BJ (cell line): ENCODE measurements at regions not wholly inside any gene's neighbourhood (a gene's known extent, or its start where the extent isn't known, plus 50 kb on each side); places are given as distances from the start of the nearest gene placed in this dataset.

ENCODE experiments used
- CTCF ChIA-PET: fragments of 350-600 bp; formaldehyde crosslinking; extraction: SDS; loops from one replicate; lab custom pipeline; 2021; ENCODE audit warnings: antibody characterized with exemption, inconsistent platforms; lab: Yijun Ruan, JAX
- POLR2A ChIA-PET: fragments of 300-600 bp; sonication (Branson Sonifier 250); formaldehyde crosslinking; extraction: SDS; loops from one replicate; lab custom pipeline; 2021; ENCODE audit warnings: antibody characterized with exemption; lab: Charles Lee
- DNase-seq: peaks from one replicate; pipeline ENCODE4 v3.0.0-alpha.2; 2011; ENCODE audit warnings: low read depth
- H3K27me3 ChIP-seq: 2 replicates; pipeline ENCODE4 v1.6.0; 2011; ENCODE audit warnings: low read length; ENCODE audit not compliant: control insufficient read depth, insufficient read depth
- H3K36me3 ChIP-seq: 2 replicates; pipeline ENCODE4 v1.5.1; 2011; ENCODE audit warnings: low read length; ENCODE audit not compliant: control insufficient read depth, insufficient read depth
- H3K4me3 ChIP-seq: 2 replicates; pipeline ENCODE4 v1.5.1; 2011; ENCODE audit warnings: low read depth, mild to moderate bottlenecking, control low read depth, low read length
- CTCF ChIP-seq: IDR thresholded peaks from 2 replicates; pipeline ENCODE4 v1.5.1; 2011; ENCODE audit warnings: low read depth, mild to moderate bottlenecking, control low read depth, inconsistent platforms, low read length, moderate library complexity; ENCODE audit not compliant: insufficient read depth

GRCh38 chr3:71951842-71952241 is 166.9 kb upstream of the PROK2 start:
- Histone ChIP-seq H3K27me3 (peaks cover 6% of the 10 kb centered on the region), H3K4me3 (no peak overlapping the region), H3K36me3 (no peaks in the 10 kb centered on the region)
- DNase-seq, result no peak
- CTCF ChIA-PET, result interaction anchor here (1.2 to 1.8 kb wide), 3 partner anchors 8 to 76 kb away, joined by 3 to 7 read pairs (median 4); no protein-coding TSS in a partner anchor
- no peak for TF ChIP-seq CTCF
- POLR2A ChIA-PET, result no interaction called here

- CTCF ChIA-PET, result interaction anchor here (1.7 to 1.8 kb wide), 2 partner anchors 11 to 76 kb away, joined by 3 to 7 read pairs; no protein-coding TSS in a partner anchor
- peaks cover 6% of the 10 kb centered on the region for H3K27me3 ChIP-seq
Observed at GRCh38 chr3:71951361-71951760, 166.4 kb upstream of the PROK2 start.

GRCh38 chr3:71949442-71949841 is 164.5 kb upstream of the PROK2 start:
- H3K4me3 ChIP-seq, result no peak overlapping the region
- DNase-seq, result no peak
- H3K27me3 ChIP-seq, result peaks cover 8% of the 10 kb centered on the region
- no peak for TF ChIP-seq CTCF
- CTCF ChIA-PET, result interaction anchor here (0.6 kb wide), 1 partner anchor 154 kb away, joined by 3 read pairs; no protein-coding TSS in a partner anchor
- H3K36me3 ChIP-seq, result no peaks in the 10 kb centered on the region
- POLR2A ChIA-PET, result no interaction called here

More at GRCh38 chr3:71951361-71951760, 166.4 kb upstream of the PROK2 start:
- POLR2A ChIA-PET, result no interaction called here
- TF ChIP-seq CTCF, result no peak
- Histone ChIP-seq H3K36me3 (no peaks in the 10 kb centered on the region), H3K4me3 (no peak overlapping the region)
- DNase-seq, result no peak

GRCh38 chr3:71944482-71945065 is 159.6 kb upstream of the PROK2 start:
- Histone ChIP-seq H3K27me3 (peaks cover 4% of the 10 kb centered on the region; the same call in 1 of the 2 replicates), H3K36me3 (no peaks in the 10 kb centered on the region), H3K4me3 (no peak overlapping the region)
- POLR2A ChIA-PET, result no interaction called here
- no peak for DNase-seq
- CTCF ChIA-PET, result no interaction called here
- no peak for TF ChIP-seq CTCF

- TF ChIP-seq CTCF, result no peak
- ChIA-PET POLR2A (no interaction called here), CTCF (interaction anchor here (0.5 to 0.6 kb wide), 2 partner anchors 215 to 311 kb away, joined by 3 to 4 read pairs; no protein-coding TSS in a partner anchor)
- no peak overlapping the region for H3K4me3 ChIP-seq
- H3K36me3 ChIP-seq, result no peaks in the 10 kb centered on the region
- H3K27me3 ChIP-seq, result peaks cover 7% of the 10 kb centered on the region
- no peak for DNase-seq
Observed at GRCh38 chr3:71942432-71943187, 157.7 kb upstream of the PROK2 start.
